HCT116 (cell line): ENCODE measurements at regions not wholly inside any gene's neighbourhood (a gene's known extent, or its start where the extent isn't known, plus 50 kb on each side); places are given as distances from the start of the nearest gene placed in this dataset.

ENCODE experiments used
- ATAC-seq: fragments of 200-7000 bp; cut with Tn5 transposase; 2 replicates; pipeline ENCODE4 v1.9.1; 2020; ENCODE audit warnings: mild to moderate bottlenecking, moderate library complexity
- BruUV-seq: library from RNA; stranded (reverse); fragments of 400-500 nt; replicated peaks from 2 replicates; lab custom pipeline; 2021; lab: Mats Ljungman, UMichigan
- CTCF ChIA-PET: fragments of 300-600 bp; sonication (Branson Sonifier 250); formaldehyde crosslinking; loops from one replicate; lab custom pipeline; 2021; ENCODE audit warnings: antibody characterized with exemption; lab: Charles Lee
- POLR2A ChIA-PET: fragments of 300-600, 350-600 bp; sonication (Branson Sonifier 250); formaldehyde crosslinking; loops from one replicate; lab custom pipeline; 2021; ENCODE audit warnings: antibody characterized with exemption; lab: Charles Lee
- RAD21 ChIA-PET, 2 experiments: fragments of 300-600 bp; sonication (Branson Sonifier 250); formaldehyde crosslinking; loops; one replicate each; lab custom pipeline; 2023; ENCODE audit warnings: low total read pairs in 2 of 2; ENCODE audit not compliant: uncharacterized antibody in 2 of 2, unreplicated experiment in 2 of 2, low non-redundant PET in 1 of 2; lab: Charles Lee
- DNase-seq: peaks from one replicate; pipeline ENCODE4 v3.0.0-alpha.2; 2010; ENCODE audit warnings: low read depth, low spot score
- H2AFZ ChIP-seq: fragments of 200-600 bp; shearing (Covaris generic), sonication (generic); 2 replicates; pipeline ENCODE4 v1.6.1; 2017; ENCODE audit warnings: low read depth, mixed run types, mixed read lengths, antibody characterized with exemption, low read length; ENCODE audit not compliant: poor library complexity, severe bottlenecking
- H3K27ac ChIP-seq: 2 replicates; pipeline ENCODE4 v1.5.1; 2012; ENCODE audit warnings: low read depth, low read length
- H3K27me3 ChIP-seq: fragments of 200-600 bp; sonication (generic); 2 replicates; pipeline ENCODE4 v1.6.1; 2016; ENCODE audit warnings: mixed run types, low read length, mixed read lengths; ENCODE audit not compliant: insufficient read depth
- H3K36me3 ChIP-seq, 2 experiments: fragments of 200-500 bp in 1 of 2; fragments of 200-600 bp in 1 of 2; sonication (Bioruptor generic) in 1 of 2; sonication (generic) in 1 of 2; 2 replicates each; pipeline versions ENCODE4 v1.5.1 to v1.6.1; 2014 to 2016; ENCODE audit warnings: low read length in 2 of 2, inconsistent platforms in 1 of 2, mixed read lengths in 1 of 2, mixed run types in 1 of 2; ENCODE audit not compliant: insufficient read depth in 2 of 2, control insufficient read depth in 1 of 2
- H3K4me1 ChIP-seq, 2 experiments: fragments of 200-600 bp in 1 of 2; sonication (generic) in 1 of 2; 2 replicates each; pipeline versions ENCODE4 v1.5.1 to v1.6.1; 2012 to 2017; ENCODE audit warnings: low read length in 2 of 2, inconsistent platforms in 1 of 2, mild to moderate bottlenecking in 1 of 2, mixed read lengths in 1 of 2, mixed run types in 1 of 2, moderate library complexity in 1 of 2; ENCODE audit not compliant: insufficient read depth in 2 of 2, control insufficient read depth in 1 of 2
- H3K4me2 ChIP-seq: fragments of 200-600 bp; sonication (generic); 2 replicates; pipeline ENCODE4 v1.6.1; 2017; ENCODE audit warnings: mixed run types, low read length, mixed read lengths
- H3K4me3 ChIP-seq, 2 experiments: fragments of 200-600 bp in 1 of 2; sonication (generic) in 1 of 2; replicated peaks in 1 of 2; 2 replicates each; pipeline ENCODE4 v1.5.1; 2011 to 2016; ENCODE audit warnings: low read length in 2 of 2, control low read depth in 1 of 2, low read depth in 1 of 2, mild to moderate bottlenecking in 1 of 2, mixed read lengths in 1 of 2, mixed run types in 1 of 2
- H3K79me2 ChIP-seq: fragments of 200-600 bp; sonication (generic); 2 replicates; pipeline ENCODE4 v1.6.1; 2017; ENCODE audit warnings: mild to moderate bottlenecking, mixed run types, low read length, moderate library complexity, mixed read lengths; ENCODE audit not compliant: insufficient read depth
- H3K9ac ChIP-seq: fragments of 200-600 bp; sonication (generic); 2 replicates; pipeline ENCODE4 v1.6.1; 2016; ENCODE audit warnings: low read length, mixed read lengths
- H3K9me2 ChIP-seq: fragments of 200-600 bp; sonication (generic), shearing (Covaris generic); 2 replicates; pipeline ENCODE4 v1.6.1; 2017; ENCODE audit warnings: mixed run types, mild to moderate bottlenecking, moderate library complexity; ENCODE audit not compliant: insufficient read depth
- H3K9me3 ChIP-seq, 2 experiments: fragments of 200-500 bp in 1 of 2; fragments of 200-600 bp in 1 of 2; sonication (Bioruptor generic) in 1 of 2; sonication (generic) in 1 of 2; 2 replicates each; pipeline ENCODE4 v1.6.1; 2014 to 2017; ENCODE audit warnings: low read length in 2 of 2, mixed read lengths in 2 of 2, inconsistent platforms in 1 of 2, low read depth in 1 of 2, mild to moderate bottlenecking in 1 of 2, mixed run types in 1 of 2, moderate library complexity in 1 of 2; ENCODE audit not compliant: control insufficient read depth in 1 of 2, insufficient read depth in 1 of 2
- H4K20me1 ChIP-seq: fragments of 200-600 bp; sonication (generic), shearing (Covaris generic); 2 replicates; pipeline ENCODE4 v1.6.1; 2017; ENCODE audit warnings: mixed run types, mild to moderate bottlenecking, moderate library complexity; ENCODE audit not compliant: insufficient read depth
- CTCF ChIP-seq, 3 experiments: fragments of 200-600 bp in 1 of 3; sonication (generic) in 1 of 3; IDR thresholded peaks in 2 of 3; conservative IDR thresholded peaks in 1 of 3; 2 replicates each; pipeline ENCODE4 v1.5.1; 2012 to 2017; ENCODE audit warnings: low read depth in 2 of 3, low read length in 2 of 3, antibody characterized with exemption in 1 of 3, borderline replicate concordance in 1 of 3, control low read depth in 1 of 3, mild to moderate bottlenecking in 1 of 3, mixed read lengths in 1 of 3, mixed run types in 1 of 3, moderate library complexity in 1 of 3; ENCODE audit not compliant: insufficient read depth in 1 of 3
- ELF1 ChIP-seq: IDR thresholded peaks from 2 replicates; pipeline ENCODE4 v1.6.1; 2012; ENCODE audit warnings: low read depth, borderline replicate concordance
- RAD21 ChIP-seq: IDR thresholded peaks from 2 replicates; pipeline ENCODE4 v1.6.1; 2012; ENCODE audit warnings: low read depth, mild to moderate bottlenecking
- SP1 ChIP-seq: IDR thresholded peaks from 2 replicates; pipeline ENCODE4 v1.6.1; 2012; ENCODE audit warnings: low read depth
- SRF ChIP-seq: IDR thresholded peaks from 2 replicates; pipeline ENCODE4 v1.6.1; 2012; ENCODE audit warnings: low read depth
- ZFX ChIP-seq: fragments of 450-650 bp; IDR thresholded peaks from 2 replicates; pipeline ENCODE4 v1.6.1; 2017
- intact Hi-C: fragments of 100-400 bp; cut with micrococcal nuclease; formaldehyde crosslinking; loops from 2 replicates; pipeline ENCODE4 v1.10.0; 2022
- TF ChIP-seq, protein P1 (sequence below): IDR thresholded peaks from 2 replicates; pipeline ENCODE4 v1.6.1; 2012; ENCODE audit warnings: low read depth
- TF ChIP-seq, protein P2 (sequence below): IDR thresholded peaks from 2 replicates; pipeline ENCODE4 v1.6.1; 2012

GRCh38 chr14:97179573-97179972 lies 382.4 kb downstream of the VRK1 start:
- no peak for DNase-seq
- Histone ChIP-seq H3K27me3 (no peaks in the 10 kb centered on the region), H3K36me3 (no peaks in the 10 kb centered on the region), H3K9me2 (no peaks in the 10 kb centered on the region), H3K9ac (0 out of 2 replicates have a peak overlapping the region, but pooled peaks have one; percentile 65), H2AFZ (no peak overlapping the region), H3K4me2 (peak overlapping the region; percentile 94), H3K79me2 (no peaks in the 10 kb centered on the region), H3K4me3 (peak overlapping the region in 1 of 2 experiments; percentile 54; a peak in 1 of 4 replicates), H3K4me1 (peaks cover 17 to 51% of the 10 kb centered on the region in 2 experiments), H3K27ac (peak overlapping the region; percentile 66; the same call in 1 of the 2 replicates), H3K9me3 (no peaks in the 10 kb centered on the region), H4K20me1 (no peaks in the 10 kb centered on the region)
- intact Hi-C loops = loop anchor here (1.0 kb wide), 1 partner anchor 595 kb away; no protein-coding TSS in a partner anchor
- BruUV-seq = no TSS peak
- no peak; the same call in 1 of the 2 replicates for ATAC-seq
- ChIA-PET POLR2A (no interaction called here), RAD21 (no interaction called here), CTCF (interaction anchor here (1.5 kb wide), 1 partner anchor 72 kb away, joined by 4 read pairs; no protein-coding TSS in a partner anchor)
- TF ChIP-seq ZFX = no peak
- TF ChIP-seq ELF1 = no peak
- no peak for TF ChIP-seq RAD21
- TF ChIP-seq, protein P1, sequence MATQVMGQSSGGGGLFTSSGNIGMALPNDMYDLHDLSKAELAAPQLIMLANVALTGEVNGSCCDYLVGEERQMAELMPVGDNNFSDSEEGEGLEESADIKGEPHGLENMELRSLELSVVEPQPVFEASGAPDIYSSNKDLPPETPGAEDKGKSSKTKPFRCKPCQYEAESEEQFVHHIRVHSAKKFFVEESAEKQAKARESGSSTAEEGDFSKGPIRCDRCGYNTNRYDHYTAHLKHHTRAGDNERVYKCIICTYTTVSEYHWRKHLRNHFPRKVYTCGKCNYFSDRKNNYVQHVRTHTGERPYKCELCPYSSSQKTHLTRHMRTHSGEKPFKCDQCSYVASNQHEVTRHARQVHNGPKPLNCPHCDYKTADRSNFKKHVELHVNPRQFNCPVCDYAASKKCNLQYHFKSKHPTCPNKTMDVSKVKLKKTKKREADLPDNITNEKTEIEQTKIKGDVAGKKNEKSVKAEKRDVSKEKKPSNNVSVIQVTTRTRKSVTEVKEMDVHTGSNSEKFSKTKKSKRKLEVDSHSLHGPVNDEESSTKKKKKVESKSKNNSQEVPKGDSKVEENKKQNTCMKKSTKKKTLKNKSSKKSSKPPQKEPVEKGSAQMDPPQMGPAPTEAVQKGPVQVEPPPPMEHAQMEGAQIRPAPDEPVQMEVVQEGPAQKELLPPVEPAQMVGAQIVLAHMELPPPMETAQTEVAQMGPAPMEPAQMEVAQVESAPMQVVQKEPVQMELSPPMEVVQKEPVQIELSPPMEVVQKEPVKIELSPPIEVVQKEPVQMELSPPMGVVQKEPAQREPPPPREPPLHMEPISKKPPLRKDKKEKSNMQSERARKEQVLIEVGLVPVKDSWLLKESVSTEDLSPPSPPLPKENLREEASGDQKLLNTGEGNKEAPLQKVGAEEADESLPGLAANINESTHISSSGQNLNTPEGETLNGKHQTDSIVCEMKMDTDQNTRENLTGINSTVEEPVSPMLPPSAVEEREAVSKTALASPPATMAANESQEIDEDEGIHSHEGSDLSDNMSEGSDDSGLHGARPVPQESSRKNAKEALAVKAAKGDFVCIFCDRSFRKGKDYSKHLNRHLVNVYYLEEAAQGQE = no peak
- no peak for TF ChIP-seq SRF
- no peak for TF ChIP-seq CTCF (IDR thresholded peaks at IDR 0.05 in 2 of 3, conservative IDR thresholded peaks at IDR 0.05 in 1 of 3; ENCODE audit: borderline replicate concordance in 1 of 3, insufficient read depth in 1 of 3, low read depth in 2 of 3, low read length in 2 of 3)
- TF ChIP-seq, protein P2, sequence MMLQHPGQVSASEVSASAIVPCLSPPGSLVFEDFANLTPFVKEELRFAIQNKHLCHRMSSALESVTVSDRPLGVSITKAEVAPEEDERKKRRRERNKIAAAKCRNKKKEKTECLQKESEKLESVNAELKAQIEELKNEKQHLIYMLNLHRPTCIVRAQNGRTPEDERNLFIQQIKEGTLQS = no peak
- TF ChIP-seq SP1 = no peak
